H9 (cell line): ENCODE measurements at regions not wholly inside any gene's neighbourhood (a gene's known extent, or its start where the extent isn't known, plus 50 kb on each side); places are given as distances from the start of the nearest gene placed in this dataset.

Source experiments
- DNase-seq: peaks from one replicate; pipeline ENCODE4 v3.0.0-alpha.2; 2017
- H2AFZ ChIP-seq: one replicate; pipeline ENCODE4 v1.6.1; 2013; ENCODE audit warnings: mild to moderate bottlenecking, low read length, control low read depth, moderate library complexity
- H2AK5ac ChIP-seq: 2 replicates; pipeline ENCODE4 v1.6.1; 2013; ENCODE audit warnings: low read length, control low read depth, mixed read lengths; ENCODE audit not compliant: insufficient read length
- H2BK120ac ChIP-seq: one replicate; pipeline ENCODE4 v1.6.1; 2013; ENCODE audit warnings: low read depth, mild to moderate bottlenecking, low read length, control low read depth, inconsistent platforms; ENCODE audit not compliant: poor library complexity, severe bottlenecking
- H2BK12ac ChIP-seq: 2 replicates; pipeline ENCODE4 v1.6.1; 2013; ENCODE audit warnings: low read length, control low read depth, mixed read lengths, low read depth; ENCODE audit not compliant: insufficient read length
- H2BK15ac ChIP-seq: 2 replicates; pipeline ENCODE4 v1.6.1; 2013; ENCODE audit warnings: low read depth, low read length, control low read depth
- H2BK20ac ChIP-seq: one replicate; pipeline ENCODE4 v1.6.1; 2013; ENCODE audit warnings: low read depth, mild to moderate bottlenecking, low read length, control low read depth, inconsistent platforms; ENCODE audit not compliant: poor library complexity, severe bottlenecking
- H2BK5ac ChIP-seq: 2 replicates; pipeline ENCODE4 v1.6.1; 2013; ENCODE audit warnings: low read length, control low read depth, mixed read lengths; ENCODE audit not compliant: insufficient read length
- H3K14ac ChIP-seq: 2 replicates; pipeline ENCODE4 v1.6.1; 2013; ENCODE audit warnings: low read length, control low read depth; ENCODE audit not compliant: insufficient read depth
- H3K18ac ChIP-seq: 2 replicates; pipeline ENCODE4 v1.6.1; 2013; ENCODE audit warnings: low read depth, mild to moderate bottlenecking, mixed read lengths, low read length, control low read depth; ENCODE audit not compliant: insufficient read length
- H3K23ac ChIP-seq: 2 replicates; pipeline ENCODE4 v1.6.1; 2013; ENCODE audit warnings: low read length, control low read depth, mixed read lengths, low read depth; ENCODE audit not compliant: insufficient read length
- H3K23me2 ChIP-seq: 2 replicates; pipeline ENCODE4 v1.6.1; 2013; ENCODE audit warnings: low read depth, mild to moderate bottlenecking, mixed read lengths, low read length, control low read depth; ENCODE audit not compliant: insufficient read length, poor library complexity, severe bottlenecking
- H3K27ac ChIP-seq: 2 replicates; pipeline ENCODE4 v1.5.1; 2013; ENCODE audit warnings: low read length, control low read depth, mixed read lengths, low read depth; ENCODE audit not compliant: insufficient read length
- H3K27me3 ChIP-seq: 2 replicates; pipeline ENCODE4 v1.6.1; 2013; ENCODE audit warnings: low read length, control low read depth, inconsistent platforms; ENCODE audit not compliant: insufficient read depth
- H3K4ac ChIP-seq: 2 replicates; pipeline ENCODE4 v1.6.1; 2013; ENCODE audit warnings: low read depth, mild to moderate bottlenecking, control low read depth, inconsistent platforms, low read length, moderate library complexity
- H3K4me1 ChIP-seq: 2 replicates; pipeline ENCODE4 v1.6.1; 2013; ENCODE audit warnings: low read length, control low read depth, inconsistent platforms; ENCODE audit not compliant: insufficient read depth
- H3K4me2 ChIP-seq: 2 replicates; pipeline ENCODE4 v1.6.1; 2013; ENCODE audit warnings: low read length, control low read depth, mixed read lengths; ENCODE audit not compliant: insufficient read length, insufficient read depth
- H3K56ac ChIP-seq: 2 replicates; pipeline ENCODE4 v1.6.1; 2013; ENCODE audit warnings: low read depth, mild to moderate bottlenecking, mixed read lengths, low read length, control low read depth; ENCODE audit not compliant: insufficient read length
- H3K79me1 ChIP-seq: 2 replicates; pipeline ENCODE4 v1.6.1; 2013; ENCODE audit warnings: low read depth, mild to moderate bottlenecking, moderate library complexity, low read length, control low read depth, inconsistent platforms; ENCODE audit not compliant: insufficient read depth, poor library complexity, severe bottlenecking
- H3K79me2 ChIP-seq: 2 replicates; pipeline ENCODE4 v1.6.1; 2013; ENCODE audit warnings: low read length, control low read depth, inconsistent platforms; ENCODE audit not compliant: insufficient read depth
- H3K9ac ChIP-seq: 2 replicates; pipeline ENCODE4 v1.6.1; 2013; ENCODE audit warnings: low read length, control low read depth, mixed read lengths; ENCODE audit not compliant: insufficient read length; ENCODE audit errors: extremely low read depth
- H3K9me3 ChIP-seq: one replicate; pipeline ENCODE4 v1.6.1; 2013; ENCODE audit warnings: low read depth, low read length, inconsistent platforms; ENCODE audit not compliant: control insufficient read depth
- H3T11ph ChIP-seq: one replicate; pipeline ENCODE4 v1.6.1; 2013; ENCODE audit warnings: mild to moderate bottlenecking, low read length, control low read depth, inconsistent platforms
- H4K20me1 ChIP-seq: one replicate; pipeline ENCODE4 v1.6.1; 2013; ENCODE audit not compliant: control insufficient read depth, insufficient read length, insufficient read depth
- H4K5ac ChIP-seq: 2 replicates; pipeline ENCODE4 v1.6.1; 2013; ENCODE audit warnings: low read depth, mild to moderate bottlenecking, mixed read lengths, low read length, control low read depth; ENCODE audit not compliant: insufficient read length
- H4K8ac ChIP-seq: replicated peaks from 2 replicates; pipeline ENCODE4 v1.6.1; 2013; ENCODE audit warnings: low read length, control low read depth, mixed read lengths, low read depth; ENCODE audit not compliant: insufficient read length
- H4K91ac ChIP-seq: 2 replicates; pipeline ENCODE4 v1.6.1; 2013; ENCODE audit warnings: low read depth, mild to moderate bottlenecking, moderate library complexity, mixed read lengths, low read length, control low read depth; ENCODE audit not compliant: insufficient read length
- H3K27ac Mint-ChIP-seq, 3 experiments: 2 replicates in 2 of 3; 3 replicates in 1 of 3; pipeline ENCODE4 v1.8.0; 2020 to 2021; ENCODE audit warnings: mixed read lengths in 3 of 3, mild to moderate bottlenecking in 1 of 3, moderate library complexity in 1 of 3
- H3K27me3 Mint-ChIP-seq: 2 replicates; pipeline ENCODE4 v1.8.0; 2021; ENCODE audit warnings: low read depth, mild to moderate bottlenecking, moderate library complexity, mixed read lengths
- H3K36me3 Mint-ChIP-seq, 3 experiments: 2 replicates in 2 of 3; 3 replicates in 1 of 3; pipeline ENCODE4 v1.8.0; 2020 to 2021; ENCODE audit warnings: low read depth in 3 of 3, mixed read lengths in 3 of 3; ENCODE audit not compliant: insufficient read depth in 1 of 3
- H3K4me1 Mint-ChIP-seq, 2 experiments: 2 replicates each; pipeline ENCODE4 v1.8.0; 2020; ENCODE audit warnings: mixed read lengths in 2 of 2
- H3K4me3 Mint-ChIP-seq, 2 experiments: 2 replicates in 1 of 2; 3 replicates in 1 of 2; pipeline ENCODE4 v1.8.0; 2020 to 2021; ENCODE audit warnings: mild to moderate bottlenecking in 2 of 2, mixed read lengths in 2 of 2, moderate library complexity in 1 of 2
- H3K9me3 Mint-ChIP-seq, 2 experiments: 2 replicates in 1 of 2; 3 replicates in 1 of 2; pipeline ENCODE4 v1.8.0; 2020; ENCODE audit warnings: mild to moderate bottlenecking in 2 of 2, mixed read lengths in 2 of 2, moderate library complexity in 1 of 2
- CTCF ChIP-seq: fragments of 200-600 bp; sonication (generic); conservative IDR thresholded peaks from 3 replicates; pipeline ENCODE4 v1.8.0; 2021; ENCODE audit warnings: antibody characterized with exemption, mild to moderate bottlenecking
- WGBS: extraction: QIAGEN DNeasy Blood & Tissue Kit; methylation state at CpG from one replicate; pipeline ENCODE4 v1.1.7; 2013; ENCODE audit warnings: missing lambda C conversion rate, low lambda C conversion rate, mixed read lengths; ENCODE audit not compliant: insufficient read length; ENCODE audit errors: extremely low coverage; 5-methylcytosine and 5-hydroxymethylcytosine counted together

- Histone ChIP-seq H3K56ac (no peak overlapping the region), H3T11ph (no peak overlapping the region), H3K4me1 (no peaks in the 10 kb centered on the region), H3K4me2 (no peak overlapping the region), H3K4ac (no peak overlapping the region), H3K23me2 (no peaks in the 10 kb centered on the region), H2BK5ac (no peak overlapping the region), H2AFZ (no peak overlapping the region), H4K91ac (no peak overlapping the region), H4K5ac (no peak overlapping the region), H3K9ac (no peak overlapping the region), H4K20me1 (no peaks in the 10 kb centered on the region), H3K14ac (no peak overlapping the region), H4K8ac (no peak overlapping the region), H3K27ac (no peak overlapping the region), H2BK12ac (no peak overlapping the region), H2BK15ac (no peak overlapping the region), H2BK20ac (no peak overlapping the region), H2BK120ac (no peak overlapping the region), H3K18ac (no peak overlapping the region), H3K79me2 (no peaks in the 10 kb centered on the region), H3K23ac (no peak overlapping the region), H3K27me3 (no peaks in the 10 kb centered on the region), H3K9me3 (no peaks in the 10 kb centered on the region), H3K79me1 (no peaks in the 10 kb centered on the region), H2AK5ac (no peak overlapping the region)
- Mint-ChIP-seq H3K4me1 (peaks cover 4 to 5% of the 10 kb centered on the region in 2 experiments; a peak in 2 of 4 replicates), H3K4me3 (no peak overlapping the region), H3K27me3 (peaks cover 3% of the 10 kb centered on the region; the same call in 1 of the 2 replicates), H3K36me3 (no peaks in the 10 kb centered on the region; a peak in 1 of 7 replicates), H3K27ac (no peak overlapping the region), H3K9me3 (peaks cover 0 to 7% of the 10 kb centered on the region in 2 experiments; a peak in 1 of 5 replicates)
- no peak for DNase-seq
- no CpG with 5 or more reads among the region's 9 CpGs for WGBS
- no peak for TF ChIP-seq CTCF
Observed at GRCh38 chrX:134148172-134148692, 88.8 kb upstream of the CCDC160 start.
